PC-9 (cell line): ENCODE measurements at regions not wholly inside any gene's neighbourhood (a gene's known extent, or its start where the extent isn't known, plus 50 kb on each side); places are given as distances from the start of the nearest gene placed in this dataset.
"Not testable (repeated sequence)": the region's sequence is repeated elsewhere in the genome, so short reads cannot be mapped to it uniquely, and the experiment has no call there.

Experiments
- BruUV-seq: library from RNA; stranded (reverse); fragments of 400-500 nt; replicated peaks from 2 replicates; lab custom pipeline; 2021; lab: Mats Ljungman, UMichigan
- CTCF ChIA-PET: fragments of 300-600 bp; sonication (Branson Sonifier 250); formaldehyde crosslinking; loops from one replicate; lab custom pipeline; 2022; ENCODE audit warnings: antibody characterized with exemption; lab: Charles Lee
- POLR2A ChIA-PET: fragments of 300-600 bp; sonication (Branson Sonifier 250); formaldehyde crosslinking; loops from one replicate; lab custom pipeline; 2022; ENCODE audit warnings: antibody characterized with exemption; ENCODE audit not compliant: unreplicated experiment; lab: Charles Lee
- DNase-seq, 2 experiments: peaks; one replicate each; pipeline versions ENCODE4 v3.0.0 to v3.0.0-alpha.2; 2015 to 2022; ENCODE audit warnings: mixed read lengths in 1 of 2
- H2AFZ ChIP-seq: fragments of 200-600 bp; sonication (generic); 2 replicates; pipeline ENCODE4 v1.8.1; 2017; ENCODE audit warnings: antibody characterized with exemption
- H3F3A ChIP-seq: fragments of 200-600 bp; sonication (generic); 2 replicates; pipeline ENCODE4 v1.8.1; 2017; ENCODE audit warnings: antibody characterized with exemption, mild to moderate bottlenecking, low read depth; ENCODE audit not compliant: insufficient read depth
- H3K27ac ChIP-seq: fragments of 200-600 bp; sonication (generic); 2 replicates; pipeline ENCODE4 v1.6.1; 2016; ENCODE audit warnings: mixed run types
- H3K27me3 ChIP-seq: fragments of 200-600 bp; sonication (generic); 2 replicates; pipeline ENCODE4 v1.6.1; 2016; ENCODE audit warnings: low read depth, mixed run types; ENCODE audit not compliant: insufficient read depth
- H3K36me3 ChIP-seq: fragments of 200-600 bp; sonication (generic); 2 replicates; pipeline ENCODE4 v1.6.1; 2016; ENCODE audit warnings: low read depth, mixed run types
- H3K4me1 ChIP-seq: fragments of 200-600 bp; sonication (generic); replicated peaks from 2 replicates; pipeline ENCODE4 v1.6.1; 2016; ENCODE audit warnings: mixed run types; ENCODE audit not compliant: insufficient read depth
- H3K4me2 ChIP-seq: fragments of 200-600 bp; sonication (generic); 2 replicates; pipeline ENCODE4 v1.6.1; 2017; ENCODE audit warnings: mixed run types
- H3K4me3 ChIP-seq: fragments of 200-600 bp; sonication (generic); 2 replicates; pipeline ENCODE4 v1.6.1; 2016; ENCODE audit warnings: mixed run types
- H3K79me2 ChIP-seq: fragments of 200-600 bp; sonication (generic); 2 replicates; pipeline ENCODE4 v1.6.1; 2017; ENCODE audit warnings: low read depth, mixed run types
- H3K9me2 ChIP-seq: fragments of 200-600 bp; sonication (generic); 2 replicates; pipeline ENCODE4 v1.8.1; 2017; ENCODE audit warnings: mild to moderate bottlenecking; ENCODE audit not compliant: insufficient read depth
- H3K9me3 ChIP-seq: fragments of 200-600 bp; sonication (generic); 2 replicates; pipeline ENCODE4 v1.8.1; 2016; ENCODE audit warnings: low read depth; ENCODE audit not compliant: insufficient read depth
- H4K20me1 ChIP-seq: fragments of 200-600 bp; sonication (generic); 2 replicates; pipeline ENCODE4 v1.8.1; 2017; ENCODE audit not compliant: insufficient read depth
- CTCF ChIP-seq: fragments of 200-600 bp; sonication (generic); conservative IDR thresholded peaks from 2 replicates; pipeline ENCODE4 v1.6.1; 2017; ENCODE audit warnings: mixed run types, antibody characterized with exemption, mild to moderate bottlenecking, moderate library complexity
- EZH2 ChIP-seq: fragments of 200-600 bp; sonication (generic); IDR thresholded peaks from 2 replicates; pipeline ENCODE4 v1.8.0; 2017; ENCODE audit warnings: antibody characterized with exemption, low read depth
- intact Hi-C: fragments of 100-400 bp; cut with micrococcal nuclease; formaldehyde crosslinking; loops from one replicate; pipeline ENCODE4 v1.10.0; 2022; ENCODE audit not compliant: unreplicated experiment

- POLR2A ChIA-PET: no interaction called here
- Histone ChIP-seq H3K9me2 (no peaks in the 10 kb centered on the region), H4K20me1 (no peaks in the 10 kb centered on the region), H3K4me1 (no peaks in the 10 kb centered on the region), H3K27me3 (peaks cover 50% of the 10 kb centered on the region), H3K4me2 (no peak overlapping the region), H3K9me3 (no peaks in the 10 kb centered on the region), H3K4me3 (no peak overlapping the region), H3K27ac (no peak overlapping the region), H3K79me2 (no peaks in the 10 kb centered on the region), H3K36me3 (no peaks in the 10 kb centered on the region), H3F3A (no peaks in the 10 kb centered on the region), H2AFZ (no peak overlapping the region)
- no peak for DNase-seq
- no peak for TF ChIP-seq CTCF
- no peak for TF ChIP-seq EZH2
- CTCF ChIA-PET: no interaction called here
- intact Hi-C loops: no loop called here
- BruUV-seq: no TSS peak
Measured at GRCh38 chr21:32073593-32073992, 200.8 kb downstream of the HUNK start.

GRCh38 chr21:32073190-32073589 lies 200.4 kb downstream of the HUNK start:
- ChIA-PET POLR2A (no interaction called here), CTCF (no interaction called here)
- Histone ChIP-seq H3K36me3 (no peaks in the 10 kb centered on the region), H2AFZ (no peak overlapping the region), H3K27me3 (peaks cover 50% of the 10 kb centered on the region), H3F3A (no peaks in the 10 kb centered on the region), H3K4me3 (no peak overlapping the region), H4K20me1 (no peaks in the 10 kb centered on the region), H3K79me2 (no peaks in the 10 kb centered on the region), H3K4me2 (no peak overlapping the region), H3K4me1 (no peaks in the 10 kb centered on the region), H3K9me3 (no peaks in the 10 kb centered on the region), H3K27ac (no peak overlapping the region), H3K9me2 (no peaks in the 10 kb centered on the region)
- intact Hi-C loops: no loop called here
- TF ChIP-seq EZH2 (no peak), CTCF (no peak)
- no TSS peak for BruUV-seq
- no peak for DNase-seq

- POLR2A ChIA-PET, H3K4me3 ChIP-seq: not testable (repeated sequence)
- peaks cover 42% of the 10 kb centered on the region for H3K27me3 ChIP-seq
Measured at GRCh38 chr21:32071620-32072019, 198.8 kb downstream of the HUNK start.

DNA sequence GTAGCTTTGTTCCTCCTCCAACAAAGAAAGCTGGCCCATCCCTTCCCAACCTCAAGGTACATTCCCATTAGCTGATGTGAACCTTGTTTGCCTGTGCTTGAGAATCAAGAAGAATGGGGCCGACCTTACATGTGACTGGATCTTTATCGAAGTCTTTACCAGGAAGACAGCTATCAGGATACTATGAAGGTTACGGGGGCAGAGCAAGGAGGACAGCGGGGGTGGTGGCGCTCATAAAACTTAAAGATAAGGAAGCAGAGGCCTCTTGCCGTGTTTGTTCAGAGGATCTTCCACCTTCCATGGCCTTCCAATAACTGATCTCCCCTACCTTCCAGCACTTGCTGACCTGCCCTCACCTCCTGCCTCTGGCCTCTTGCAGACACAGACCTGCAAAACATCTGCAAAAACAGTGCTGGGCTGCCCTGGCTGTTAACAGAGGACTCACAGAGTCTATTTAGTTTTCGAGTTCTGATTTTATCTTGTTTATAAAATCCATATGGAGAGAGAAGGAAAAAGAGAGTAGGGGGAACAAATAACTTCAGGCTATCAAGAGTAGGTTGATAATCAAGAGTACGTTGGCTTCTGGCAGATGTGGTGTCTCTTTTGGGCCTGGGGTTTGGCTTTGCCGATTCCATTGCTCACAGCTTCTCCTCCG lies 198.0 kb downstream of the HUNK start:
- H4K20me1 ChIP-seq: no peaks in the 10 kb centered on the region
- ChIA-PET CTCF (no interaction called here), POLR2A (no interaction called here)
- no peak overlapping the region for H2AFZ ChIP-seq
- no peak for TF ChIP-seq EZH2
- no peak for TF ChIP-seq CTCF
- H3K4me2 ChIP-seq: no peak overlapping the region
- H3F3A ChIP-seq: no peaks in the 10 kb centered on the region
- H3K4me3 ChIP-seq: no peak overlapping the region
- H3K27ac ChIP-seq: no peak overlapping the region
- no TSS peak for BruUV-seq
- H3K9me3 ChIP-seq: no peaks in the 10 kb centered on the region
- no peaks in the 10 kb centered on the region for H3K36me3 ChIP-seq
- H3K4me1 ChIP-seq: no peaks in the 10 kb centered on the region
- DNase-seq: no peak
- no peaks in the 10 kb centered on the region for H3K9me2 ChIP-seq
- no peaks in the 10 kb centered on the region for H3K79me2 ChIP-seq
- intact Hi-C loops: no loop called here
- peaks cover 34% of the 10 kb centered on the region for H3K27me3 ChIP-seq

More at GRCh38 chr21:32071620-32072019, 198.8 kb downstream of the HUNK start:
- H3K9me3 ChIP-seq, intact Hi-C loops, H3K9me2 ChIP-seq, H2AFZ ChIP-seq, H3K4me1 ChIP-seq, H3K36me3 ChIP-seq, H4K20me1 ChIP-seq, CTCF ChIA-PET, DNase-seq, H3F3A ChIP-seq, H3K27ac ChIP-seq, BruUV-seq, H3K4me2 ChIP-seq, H3K79me2 ChIP-seq: not testable (repeated sequence)
